Endothelial cell of umbilical vein (primary cell): ENCODE measurements at regions not wholly inside any gene's neighbourhood (a gene's known extent, or its start where the extent isn't known, plus 50 kb on each side); places are given as distances from the start of the nearest gene placed in this dataset.

Source experiments
- CTCF ChIP-seq, 2 donors: IDR thresholded peaks; 1 replicate in 1 of 2; 2 replicates in 1 of 2; pipeline ENCODE4 v1.5.1; 2011; ENCODE audit warnings: low read length in 2 of 2, mild to moderate bottlenecking in 2 of 2, moderate library complexity in 2 of 2, control low read depth in 1 of 2, inconsistent platforms in 1 of 2, low read depth in 1 of 2; ENCODE audit not compliant: insufficient read depth in 1 of 2; ENCODE audit errors: extremely low read depth in 1 of 2
- EZH2 ChIP-seq: IDR thresholded peaks from 2 replicates; pipeline ENCODE4 v1.6.1; 2012; ENCODE audit warnings: borderline replicate concordance, low read depth, mild to moderate bottlenecking, moderate library complexity, low read length, inconsistent platforms; ENCODE audit not compliant: severe bottlenecking
- JUN ChIP-seq: IDR thresholded peaks from 2 replicates; pipeline ENCODE4 v1.6.1; 2011; ENCODE audit warnings: borderline replicate concordance, low read depth; ENCODE audit not compliant: insufficient read length, insufficient read depth
- MAX ChIP-seq: IDR thresholded peaks from 2 replicates; pipeline ENCODE4 v1.6.1; 2011; ENCODE audit not compliant: insufficient read depth, insufficient read length
- POLR2A ChIP-seq: IDR thresholded peaks from 2 replicates; pipeline ENCODE4 v1.6.1; 2012; ENCODE audit warnings: low read depth, mild to moderate bottlenecking, control low read depth, low read length
- POLR2AphosphoS5 ChIP-seq: IDR thresholded peaks from 2 replicates; pipeline ENCODE4 v1.6.1; 2012; ENCODE audit warnings: low read depth, mild to moderate bottlenecking, control low read depth, low read length, moderate library complexity; ENCODE audit not compliant: insufficient read depth

GRCh38 chr2:145626301-145626700 is 1106.4 kb upstream of the ZEB2 start:
- no peak for TF ChIP-seq POLR2A
- no peak for TF ChIP-seq CTCF (IDR thresholded peaks at IDR 0.05; ENCODE audit: extremely low read depth in 1 of 2, insufficient read depth in 1 of 2, low read depth in 1 of 2, low read length in 2 of 2)
- no peak for TF ChIP-seq EZH2
- TF ChIP-seq JUN = no peak
- TF ChIP-seq POLR2AphosphoS5 = no peak
- TF ChIP-seq MAX = no peak
